ENCODE measurements at regions not wholly inside any gene's neighbourhood (a gene's known extent, or its start where the extent isn't known, plus 50 kb on each side); places are given as distances from the start of the nearest gene placed in this dataset.

- TF ChIP-seq TAF1 (IDR thresholded peaks at IDR 0.05; ENCODE audit: borderline replicate concordance, insufficient read depth, low read length): no peak
- no peak for TF ChIP-seq REST (IDR thresholded peaks at IDR 0.05; ENCODE audit: insufficient read depth in 1 of 2, low read depth in 2 of 2, low read length in 2 of 2)
- TF ChIP-seq FOXP2 (optimal IDR thresholded peaks at IDR 0.05; ENCODE audit: borderline replicate concordance, extremely low read depth, extremely low read length, insufficient read depth): no peak
- no peak for TF ChIP-seq SIN3A (IDR thresholded peaks at IDR 0.05; ENCODE audit: borderline replicate concordance, insufficient read depth, low read length)
- TF ChIP-seq POLR2AphosphoS5 (IDR thresholded peaks at IDR 0.05; ENCODE audit: low read depth, low read length): no peak
Measured at GRCh38 chr3:69472093-69472492, 86.2 kb upstream of the FRMD4B start.

DNA sequence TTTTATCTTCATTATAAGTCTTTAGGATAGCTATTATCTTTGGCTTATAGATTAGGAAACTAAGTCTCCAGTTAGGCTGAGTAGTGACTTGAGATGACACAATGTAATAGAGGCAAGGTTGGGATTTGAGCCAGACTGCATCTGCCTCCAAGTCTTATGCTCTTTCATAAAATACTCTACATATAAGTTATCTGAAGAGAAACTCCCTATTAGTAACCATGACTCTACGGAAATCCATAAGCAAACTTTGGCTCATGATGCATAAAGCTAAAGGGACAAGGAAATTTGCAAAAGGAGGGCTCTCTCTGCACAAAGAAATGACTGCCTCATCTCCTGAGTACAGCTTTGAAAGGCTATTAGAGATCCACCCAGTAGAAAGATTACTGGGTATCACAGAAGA lies 77.6 kb upstream of the FRMD4B start:
- TF ChIP-seq FOXP2 (optimal IDR thresholded peaks at IDR 0.05; ENCODE audit: borderline replicate concordance, extremely low read depth, extremely low read length, insufficient read depth) (no peak), POLR2AphosphoS5 (IDR thresholded peaks at IDR 0.05; ENCODE audit: low read depth, low read length) (no peak), REST (IDR thresholded peaks at IDR 0.05; ENCODE audit: insufficient read depth in 1 of 2, low read depth in 2 of 2, low read length in 2 of 2) (no peak)

- TF ChIP-seq POLR2AphosphoS5 (IDR thresholded peaks at IDR 0.05; ENCODE audit: low read depth, low read length) (no peak), FOXP2 (optimal IDR thresholded peaks at IDR 0.05; ENCODE audit: borderline replicate concordance, extremely low read depth, extremely low read length, insufficient read depth) (no peak), SIN3A (IDR thresholded peaks at IDR 0.05; ENCODE audit: borderline replicate concordance, insufficient read depth, low read length) (no peak), TAF1 (IDR thresholded peaks at IDR 0.05; ENCODE audit: borderline replicate concordance, insufficient read depth, low read length) (no peak), REST (IDR thresholded peaks at IDR 0.05; ENCODE audit: insufficient read depth in 1 of 2, low read depth in 2 of 2, low read length in 2 of 2) (no peak)
Measured at GRCh38 chr3:69462826-69463100, 76.9 kb upstream of the FRMD4B start.

GRCh38 chr3:69462022-69462825 lies 76.3 kb upstream of the FRMD4B start:
- TF ChIP-seq TAF1 (IDR thresholded peaks at IDR 0.05; ENCODE audit: borderline replicate concordance, insufficient read depth, low read length) (no peak), SIN3A (IDR thresholded peaks at IDR 0.05; ENCODE audit: borderline replicate concordance, insufficient read depth, low read length) (no peak), FOXP2 (optimal IDR thresholded peaks at IDR 0.05; ENCODE audit: borderline replicate concordance, extremely low read depth, extremely low read length, insufficient read depth) (no peak), REST (IDR thresholded peaks at IDR 0.05; ENCODE audit: insufficient read depth in 1 of 2, low read depth in 2 of 2, low read length in 2 of 2) (no peak), POLR2AphosphoS5 (IDR thresholded peaks at IDR 0.05; ENCODE audit: low read depth, low read length) (no peak)

GRCh38 chr3:69460034-69460433 lies 74.1 kb upstream of the FRMD4B start:
- no peak for TF ChIP-seq SIN3A (IDR thresholded peaks at IDR 0.05; ENCODE audit: borderline replicate concordance, insufficient read depth, low read length)

Data from PFSK-1 (cell line).